PC-9 (cell line): ENCODE measurements at regions not wholly inside any gene's neighbourhood (a gene's known extent, or its start where the extent isn't known, plus 50 kb on each side); places are given as distances from the start of the nearest gene placed in this dataset.

Experiments
- BruUV-seq: library from RNA; stranded (reverse); fragments of 400-500 nt; replicated peaks from 2 replicates; lab custom pipeline; 2021; lab: Mats Ljungman, UMichigan
- CTCF ChIA-PET: fragments of 300-600 bp; sonication (Branson Sonifier 250); formaldehyde crosslinking; loops from one replicate; lab custom pipeline; 2022; ENCODE audit warnings: antibody characterized with exemption; lab: Charles Lee
- POLR2A ChIA-PET: fragments of 300-600 bp; sonication (Branson Sonifier 250); formaldehyde crosslinking; loops from one replicate; lab custom pipeline; 2022; ENCODE audit warnings: antibody characterized with exemption; ENCODE audit not compliant: unreplicated experiment; lab: Charles Lee
- DNase-seq, 2 experiments: peaks; one replicate each; pipeline versions ENCODE4 v3.0.0 to v3.0.0-alpha.2; 2015 to 2022; ENCODE audit warnings: mixed read lengths in 1 of 2
- H2AFZ ChIP-seq: fragments of 200-600 bp; sonication (generic); 2 replicates; pipeline ENCODE4 v1.8.1; 2017; ENCODE audit warnings: antibody characterized with exemption
- H3F3A ChIP-seq: fragments of 200-600 bp; sonication (generic); 2 replicates; pipeline ENCODE4 v1.8.1; 2017; ENCODE audit warnings: antibody characterized with exemption, mild to moderate bottlenecking, low read depth; ENCODE audit not compliant: insufficient read depth
- H3K27ac ChIP-seq: fragments of 200-600 bp; sonication (generic); 2 replicates; pipeline ENCODE4 v1.6.1; 2016; ENCODE audit warnings: mixed run types
- H3K27me3 ChIP-seq: fragments of 200-600 bp; sonication (generic); 2 replicates; pipeline ENCODE4 v1.6.1; 2016; ENCODE audit warnings: low read depth, mixed run types; ENCODE audit not compliant: insufficient read depth
- H3K36me3 ChIP-seq: fragments of 200-600 bp; sonication (generic); 2 replicates; pipeline ENCODE4 v1.6.1; 2016; ENCODE audit warnings: low read depth, mixed run types
- H3K4me1 ChIP-seq: fragments of 200-600 bp; sonication (generic); replicated peaks from 2 replicates; pipeline ENCODE4 v1.6.1; 2016; ENCODE audit warnings: mixed run types; ENCODE audit not compliant: insufficient read depth
- H3K4me2 ChIP-seq: fragments of 200-600 bp; sonication (generic); 2 replicates; pipeline ENCODE4 v1.6.1; 2017; ENCODE audit warnings: mixed run types
- H3K4me3 ChIP-seq: fragments of 200-600 bp; sonication (generic); 2 replicates; pipeline ENCODE4 v1.6.1; 2016; ENCODE audit warnings: mixed run types
- H3K79me2 ChIP-seq: fragments of 200-600 bp; sonication (generic); 2 replicates; pipeline ENCODE4 v1.6.1; 2017; ENCODE audit warnings: low read depth, mixed run types
- H3K9me2 ChIP-seq: fragments of 200-600 bp; sonication (generic); 2 replicates; pipeline ENCODE4 v1.8.1; 2017; ENCODE audit warnings: mild to moderate bottlenecking; ENCODE audit not compliant: insufficient read depth
- H3K9me3 ChIP-seq: fragments of 200-600 bp; sonication (generic); 2 replicates; pipeline ENCODE4 v1.8.1; 2016; ENCODE audit warnings: low read depth; ENCODE audit not compliant: insufficient read depth
- H4K20me1 ChIP-seq: fragments of 200-600 bp; sonication (generic); 2 replicates; pipeline ENCODE4 v1.8.1; 2017; ENCODE audit not compliant: insufficient read depth
- EZH2 ChIP-seq: fragments of 200-600 bp; sonication (generic); IDR thresholded peaks from 2 replicates; pipeline ENCODE4 v1.8.0; 2017; ENCODE audit warnings: antibody characterized with exemption, low read depth
- intact Hi-C: fragments of 100-400 bp; cut with micrococcal nuclease; formaldehyde crosslinking; loops from one replicate; pipeline ENCODE4 v1.10.0; 2022; ENCODE audit not compliant: unreplicated experiment
- TF ChIP-seq, protein P1 (sequence below): fragments of 200-600 bp; sonication (generic); conservative IDR thresholded peaks from 2 replicates; pipeline ENCODE4 v1.6.1; 2017; ENCODE audit warnings: mixed run types, antibody characterized with exemption, mild to moderate bottlenecking, moderate library complexity

- Histone ChIP-seq H2AFZ (no peak overlapping the region), H3K4me1 (peaks cover 40% of the 10 kb centered on the region), H3K9me2 (no peaks in the 10 kb centered on the region), H3F3A (peaks cover 38% of the 10 kb centered on the region), H3K79me2 (0 out of 2 replicates have a peak, but pooled peaks cover 3% of the 10 kb centered on the region), H4K20me1 (no peaks in the 10 kb centered on the region), H3K27ac (no peak overlapping the region), H3K4me2 (no peak overlapping the region), H3K9me3 (no peaks in the 10 kb centered on the region), H3K27me3 (no peaks in the 10 kb centered on the region), H3K36me3 (no peaks in the 10 kb centered on the region), H3K4me3 (no peak overlapping the region)
- DNase-seq, result no peak
- TF ChIP-seq EZH2, result no peak
- TF ChIP-seq, protein P1, sequence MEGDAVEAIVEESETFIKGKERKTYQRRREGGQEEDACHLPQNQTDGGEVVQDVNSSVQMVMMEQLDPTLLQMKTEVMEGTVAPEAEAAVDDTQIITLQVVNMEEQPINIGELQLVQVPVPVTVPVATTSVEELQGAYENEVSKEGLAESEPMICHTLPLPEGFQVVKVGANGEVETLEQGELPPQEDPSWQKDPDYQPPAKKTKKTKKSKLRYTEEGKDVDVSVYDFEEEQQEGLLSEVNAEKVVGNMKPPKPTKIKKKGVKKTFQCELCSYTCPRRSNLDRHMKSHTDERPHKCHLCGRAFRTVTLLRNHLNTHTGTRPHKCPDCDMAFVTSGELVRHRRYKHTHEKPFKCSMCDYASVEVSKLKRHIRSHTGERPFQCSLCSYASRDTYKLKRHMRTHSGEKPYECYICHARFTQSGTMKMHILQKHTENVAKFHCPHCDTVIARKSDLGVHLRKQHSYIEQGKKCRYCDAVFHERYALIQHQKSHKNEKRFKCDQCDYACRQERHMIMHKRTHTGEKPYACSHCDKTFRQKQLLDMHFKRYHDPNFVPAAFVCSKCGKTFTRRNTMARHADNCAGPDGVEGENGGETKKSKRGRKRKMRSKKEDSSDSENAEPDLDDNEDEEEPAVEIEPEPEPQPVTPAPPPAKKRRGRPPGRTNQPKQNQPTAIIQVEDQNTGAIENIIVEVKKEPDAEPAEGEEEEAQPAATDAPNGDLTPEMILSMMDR, result no peak
- no TSS peak for BruUV-seq
- intact Hi-C loops, result no loop called here
- ChIA-PET POLR2A (no interaction called here), CTCF (no interaction called here)
Measured at GRCh38 chr6:56856036-56856580, 98.8 kb upstream of the BEND6 start.

GRCh38 chr6:56854086-56854485, 100.8 kb upstream of the BEND6 start:
- Histone ChIP-seq H3F3A (peaks cover 31% of the 10 kb centered on the region), H2AFZ (no peak overlapping the region), H3K79me2 (peaks cover 23% of the 10 kb centered on the region), H3K9me3 (no peaks in the 10 kb centered on the region), H3K27ac (peak overlapping the region; percentile 88), H3K36me3 (no peaks in the 10 kb centered on the region), H3K27me3 (no peaks in the 10 kb centered on the region), H3K4me1 (peaks cover 42% of the 10 kb centered on the region), H3K9me2 (no peaks in the 10 kb centered on the region), H3K4me3 (no peak overlapping the region), H3K4me2 (no peak overlapping the region), H4K20me1 (no peaks in the 10 kb centered on the region)
- ChIA-PET CTCF (no interaction called here), POLR2A (no interaction called here)
- TF ChIP-seq, protein P1, result no peak
- TF ChIP-seq EZH2, result no peak
- no TSS peak for BruUV-seq
- DNase-seq, result no peak
- intact Hi-C loops, result loop anchor here (5.0 kb wide), 3 partner anchors 48 to 463 kb away; partner anchors contain the start of genes DST and PRIM2

GRCh38 chr6:56853541-56853940, 101.4 kb upstream of the BEND6 start:
- Histone ChIP-seq H3K9me2 (no peaks in the 10 kb centered on the region), H4K20me1 (no peaks in the 10 kb centered on the region), H3K9me3 (no peaks in the 10 kb centered on the region), H3K4me1 (peaks cover 43% of the 10 kb centered on the region), H3K4me3 (peak overlapping the region; percentile 75; the same call in 1 of the 2 replicates), H3K36me3 (no peaks in the 10 kb centered on the region), H3K79me2 (peaks cover 26% of the 10 kb centered on the region), H3K27me3 (no peaks in the 10 kb centered on the region), H2AFZ (no peak overlapping the region), H3K4me2 (peak overlapping the region; percentile 84), H3F3A (peaks cover 31% of the 10 kb centered on the region), H3K27ac (peak overlapping the region; percentile 88)
- intact Hi-C loops, result loop anchor here (5.0 kb wide), 3 partner anchors 49 to 464 kb away; partner anchors contain the start of genes DST and PRIM2
- no peak for TF ChIP-seq EZH2
- TF ChIP-seq, protein P1, result no peak
- DNase-seq, result no peak
- BruUV-seq, result no TSS peak
- ChIA-PET CTCF (no interaction called here), POLR2A (no interaction called here)
